Colonic mucosa (tissue), 4 donors: ENCODE measurements at regions not wholly inside any gene's neighbourhood (a gene's known extent, or its start where the extent isn't known, plus 50 kb on each side); places are given as distances from the start of the nearest gene placed in this dataset.

Experiments used
- DNase-seq: peaks from one replicate; pipeline ENCODE4 v3.0.0-alpha.2; 2020
- H3K27ac ChIP-seq: fragments of 200-600 bp; one replicate; pipeline ENCODE4 v1.8.0; 2021
- H3K27me3 ChIP-seq: fragments of 200-600 bp; one replicate; pipeline ENCODE4 v1.8.0; 2021
- H3K36me3 ChIP-seq: fragments of 200-600 bp; one replicate; pipeline ENCODE4 v1.8.0; 2021
- H3K4me1 ChIP-seq: fragments of 200-600 bp; one replicate; pipeline ENCODE4 v1.8.0; 2021; ENCODE audit warnings: mild to moderate bottlenecking
- H3K4me3 ChIP-seq: fragments of 200-600 bp; one replicate; pipeline ENCODE4 v1.8.0; 2021
- H3K9ac ChIP-seq, 2 donors: one replicate each; pipeline ENCODE4 v1.7.0; 2013; ENCODE audit warnings: control low read depth in 2 of 2, low read depth in 2 of 2, low read length in 2 of 2
- H3K9me3 ChIP-seq: fragments of 200-600 bp; one replicate; pipeline ENCODE4 v1.8.0; 2021
- CTCF ChIP-seq: fragments of 200-600 bp; IDR thresholded peaks from one replicate; pipeline ENCODE4 v1.8.0; 2022; ENCODE audit warnings: antibody characterized with exemption, mild to moderate bottlenecking
- intact Hi-C: fragments of 100-400 bp; cut with DNase I; formaldehyde crosslinking; loops from one replicate; pipeline ENCODE4 v1.14.1; 2022
- donor health status: healthy.
- donor health status: DM: no; HTN: no; CAD: no.
- donor health status: DM: no; HTN: no; CAD: no.

- no peak for DNase-seq
- Histone ChIP-seq H3K27ac (no peak overlapping the region), H3K9ac (no peak overlapping the region), H3K9me3 (no peaks in the 10 kb centered on the region), H3K36me3 (no peaks in the 10 kb centered on the region), H3K4me3 (no peak overlapping the region), H3K4me1 (no peaks in the 10 kb centered on the region), H3K27me3 (no peaks in the 10 kb centered on the region)
- TF ChIP-seq CTCF = no peak
- intact Hi-C loops = no loop called here
These were observed 320.2 kb upstream of the POU3F2 start for GRCh38 chr6:98514073-98514720.

GRCh38 chr6:98514796-98515195 is 319.6 kb upstream of the POU3F2 start:
- intact Hi-C loops = no loop called here

GRCh38 chr6:98516206-98516605 is 318.2 kb upstream of the POU3F2 start:
- H3K27me3 ChIP-seq = no peaks in the 10 kb centered on the region
- no peak overlapping the region for H3K9ac ChIP-seq
- no peak overlapping the region for H3K27ac ChIP-seq
- intact Hi-C loops = no loop called here
- no peak for TF ChIP-seq CTCF
- H3K4me1 ChIP-seq = no peaks in the 10 kb centered on the region
- H3K4me3 ChIP-seq = no peak overlapping the region
- no peaks in the 10 kb centered on the region for H3K9me3 ChIP-seq
- no peaks in the 10 kb centered on the region for H3K36me3 ChIP-seq
- no peak for DNase-seq

More at GRCh38 chr6:98514796-98515195, 319.6 kb upstream of the POU3F2 start:
- Histone ChIP-seq H3K4me3 (no peak overlapping the region), H3K9me3 (no peaks in the 10 kb centered on the region), H3K9ac (no peak overlapping the region), H3K4me1 (no peaks in the 10 kb centered on the region), H3K27ac (no peak overlapping the region), H3K27me3 (no peaks in the 10 kb centered on the region), H3K36me3 (no peaks in the 10 kb centered on the region)
- no peak for DNase-seq
- TF ChIP-seq CTCF = no peak

GRCh38 chr6:98516866-98517265 is 317.5 kb upstream of the POU3F2 start:
- no peaks in the 10 kb centered on the region for H3K36me3 ChIP-seq
- no peaks in the 10 kb centered on the region for H3K4me1 ChIP-seq
- DNase-seq = no peak
- intact Hi-C loops = no loop called here
- H3K27me3 ChIP-seq = no peaks in the 10 kb centered on the region
- H3K4me3 ChIP-seq = no peak overlapping the region
- no peak overlapping the region for H3K9ac ChIP-seq
- no peak overlapping the region for H3K27ac ChIP-seq
- H3K9me3 ChIP-seq = no peaks in the 10 kb centered on the region
- TF ChIP-seq CTCF = no peak

GRCh38 chr6:98525860-98526259 is 308.5 kb upstream of the POU3F2 start:
- H3K9ac ChIP-seq = no peak overlapping the region
- H3K36me3 ChIP-seq = no peaks in the 10 kb centered on the region
- H3K4me1 ChIP-seq = no peaks in the 10 kb centered on the region
- DNase-seq = no peak
- H3K27me3 ChIP-seq = no peaks in the 10 kb centered on the region
- no peak overlapping the region for H3K4me3 ChIP-seq
- TF ChIP-seq CTCF = no peak
- H3K27ac ChIP-seq = no peak overlapping the region
- intact Hi-C loops = no loop called here
- H3K9me3 ChIP-seq = no peaks in the 10 kb centered on the region
